Right lobe of liver (tissue), 6 donors: ENCODE measurements at regions not wholly inside any gene's neighbourhood (a gene's known extent, or its start where the extent isn't known, plus 50 kb on each side); places are given as distances from the start of the nearest gene placed in this dataset.

Experiments used
- ATAC-seq, 4 donors: fragments of 200-7000 bp; cut with Tn5 transposase; one replicate each; pipeline ENCODE4 v1.9.1; 2020; ENCODE audit warnings: mild to moderate bottlenecking in 4 of 4, moderate library complexity in 4 of 4
- DNase-seq, 3 donors: peaks; one replicate each; pipeline ENCODE4 v3.0.0-alpha.2; 2020
- H3K27ac ChIP-seq, 3 donors: fragments of 200-600 bp; one replicate each; pipeline ENCODE4 v1.8.0; 2022
- H3K27me3 ChIP-seq, 2 donors: fragments of 200-600 bp; one replicate each; pipeline ENCODE4 v1.8.0; 2022
- H3K36me3 ChIP-seq, 4 donors: fragments of 200-600 bp; sonication (generic) in 1 of 4; one replicate each; pipeline versions ENCODE4 v1.5.1 to v1.8.0; 2017 to 2022; ENCODE audit warnings: control low read depth in 1 of 4
- H3K4me1 ChIP-seq, 4 donors: fragments of 200-600 bp; sonication (generic) in 1 of 4; one replicate each; pipeline versions ENCODE4 v1.5.1 to v1.8.0; 2017 to 2022; ENCODE audit warnings: control low read depth in 1 of 4
- H3K4me3 ChIP-seq, 3 donors: fragments of 200-600 bp; one replicate each; pipeline ENCODE4 v1.8.0; 2022
- H3K9me3 ChIP-seq, 4 donors: fragments of 200-600 bp; sonication (generic) in 1 of 4; one replicate each; pipeline versions ENCODE4 v1.5.1 to v1.8.0; 2017 to 2022; ENCODE audit warnings: control low read depth in 1 of 4
- POLR2A ChIP-seq: fragments of 450-650 bp; IDR thresholded peaks from one replicate; pipeline ENCODE4 v1.6.1; 2017; ENCODE audit warnings: antibody characterized with exemption, mild to moderate bottlenecking
- WGBS: methylation state at CpG from one replicate; pipeline ENCODE4 v1.1.6; 2018; ENCODE audit warnings: low coverage, low lambda C conversion rate; ENCODE audit not compliant: insufficient coverage; ENCODE audit errors: missing lambda C conversion rate; 5-methylcytosine and 5-hydroxymethylcytosine counted together
- intact Hi-C, 2 donors: fragments of 100-400 bp; cut with DNase I; formaldehyde crosslinking; loops; one replicate each; pipeline versions ENCODE4 v1.11.2 to v1.14.1; 2022
- TF ChIP-seq, protein P1 (sequence below), 4 donors: fragments of 200-600 bp in 3 of 4; fragments of 450-650 bp in 1 of 4; IDR thresholded peaks; one replicate each; pipeline versions ENCODE4 v1.5.1 to v1.8.0; 2016 to 2022; ENCODE audit warnings: antibody characterized with exemption in 4 of 4, mild to moderate bottlenecking in 2 of 4
- donor health status: DM: no; HTN: yes; CAD: no.
- donor health status: DM: no; HTN: no; CAD: no.
- donor health status: DM: no; HTN: no; CAD: no.
- donor health status: DM: no; HTN: yes; CAD: no.
- donor health status: DM: no; HTN: yes; CAD: no.

GRCh38 chr21:18151046-18151445 is 93.6 kb upstream of the CHODL start:
- Histone ChIP-seq H3K4me1 (no peaks in the 10 kb centered on the region), H3K9me3 (no peaks in the 10 kb centered on the region), H3K36me3 (no peaks in the 10 kb centered on the region), H3K4me3 (no peak overlapping the region), H3K27ac (no peak overlapping the region), H3K27me3 (no peaks in the 10 kb centered on the region)
- 87% methylated on average over 3 of the region's 5 CpGs for WGBS
- ATAC-seq (no peak), DNase-seq (no peak)
- intact Hi-C loops: no loop called here
- TF ChIP-seq, protein P1, sequence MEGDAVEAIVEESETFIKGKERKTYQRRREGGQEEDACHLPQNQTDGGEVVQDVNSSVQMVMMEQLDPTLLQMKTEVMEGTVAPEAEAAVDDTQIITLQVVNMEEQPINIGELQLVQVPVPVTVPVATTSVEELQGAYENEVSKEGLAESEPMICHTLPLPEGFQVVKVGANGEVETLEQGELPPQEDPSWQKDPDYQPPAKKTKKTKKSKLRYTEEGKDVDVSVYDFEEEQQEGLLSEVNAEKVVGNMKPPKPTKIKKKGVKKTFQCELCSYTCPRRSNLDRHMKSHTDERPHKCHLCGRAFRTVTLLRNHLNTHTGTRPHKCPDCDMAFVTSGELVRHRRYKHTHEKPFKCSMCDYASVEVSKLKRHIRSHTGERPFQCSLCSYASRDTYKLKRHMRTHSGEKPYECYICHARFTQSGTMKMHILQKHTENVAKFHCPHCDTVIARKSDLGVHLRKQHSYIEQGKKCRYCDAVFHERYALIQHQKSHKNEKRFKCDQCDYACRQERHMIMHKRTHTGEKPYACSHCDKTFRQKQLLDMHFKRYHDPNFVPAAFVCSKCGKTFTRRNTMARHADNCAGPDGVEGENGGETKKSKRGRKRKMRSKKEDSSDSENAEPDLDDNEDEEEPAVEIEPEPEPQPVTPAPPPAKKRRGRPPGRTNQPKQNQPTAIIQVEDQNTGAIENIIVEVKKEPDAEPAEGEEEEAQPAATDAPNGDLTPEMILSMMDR (IDR thresholded peaks at IDR 0.05): no peak
- TF ChIP-seq POLR2A: no peak

DNA sequence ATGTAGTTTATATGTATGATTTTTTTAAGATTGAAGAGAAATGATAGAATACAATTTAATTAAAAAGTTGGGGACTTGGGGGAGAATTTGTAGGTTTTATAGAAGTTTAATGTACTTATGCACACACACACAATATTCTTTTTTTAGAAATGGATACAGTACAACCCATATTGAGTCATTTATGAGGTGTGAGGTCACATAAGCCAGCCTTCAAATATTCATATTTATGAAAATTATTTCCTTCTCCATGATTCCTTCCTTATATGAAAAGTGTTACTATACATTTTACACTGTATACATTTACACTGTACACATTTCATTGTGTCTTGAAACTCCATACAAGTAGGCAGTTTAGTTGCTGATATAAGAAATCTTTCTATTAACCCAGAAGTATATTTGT is 96.2 kb upstream of the CHODL start:
- no peak for ATAC-seq
- Histone ChIP-seq H3K27me3 (no peaks in the 10 kb centered on the region), H3K4me1 (no peaks in the 10 kb centered on the region), H3K36me3 (no peaks in the 10 kb centered on the region), H3K9me3 (no peaks in the 10 kb centered on the region), H3K4me3 (no peak overlapping the region), H3K27ac (no peak overlapping the region)
- TF ChIP-seq, protein P1 (IDR thresholded peaks at IDR 0.05): no peak
- no peak for TF ChIP-seq POLR2A
- intact Hi-C loops: no loop called here
- no peak for DNase-seq

- H3K9me3 ChIP-seq: no peaks in the 10 kb centered on the region
- ATAC-seq (no peak), DNase-seq (no peak)
- WGBS: 55% methylated on average over 3 of the region's 3 CpGs
- no peak overlapping the region for H3K27ac ChIP-seq
- H3K4me1 ChIP-seq: no peaks in the 10 kb centered on the region
- H3K27me3 ChIP-seq: no peaks in the 10 kb centered on the region
- no peak overlapping the region for H3K4me3 ChIP-seq
- TF ChIP-seq, protein P1 (IDR thresholded peaks at IDR 0.05): no peak
- TF ChIP-seq POLR2A: no peak
- intact Hi-C loops: no loop called here
- no peaks in the 10 kb centered on the region for H3K36me3 ChIP-seq
Measured at GRCh38 chr21:18147678-18148077, 97.0 kb upstream of the CHODL start.

GRCh38 chr21:18146820-18147219 is 97.8 kb upstream of the CHODL start:
- Histone ChIP-seq H3K4me3 (no peak overlapping the region), H3K9me3 (no peaks in the 10 kb centered on the region), H3K36me3 (no peaks in the 10 kb centered on the region), H3K4me1 (no peaks in the 10 kb centered on the region), H3K27ac (no peak overlapping the region), H3K27me3 (no peaks in the 10 kb centered on the region)
- TF ChIP-seq, protein P1 (IDR thresholded peaks at IDR 0.05): no peak
- TF ChIP-seq POLR2A: no peak
- DNase-seq (no peak), ATAC-seq (no peak)
- intact Hi-C loops: no loop called here

DNA sequence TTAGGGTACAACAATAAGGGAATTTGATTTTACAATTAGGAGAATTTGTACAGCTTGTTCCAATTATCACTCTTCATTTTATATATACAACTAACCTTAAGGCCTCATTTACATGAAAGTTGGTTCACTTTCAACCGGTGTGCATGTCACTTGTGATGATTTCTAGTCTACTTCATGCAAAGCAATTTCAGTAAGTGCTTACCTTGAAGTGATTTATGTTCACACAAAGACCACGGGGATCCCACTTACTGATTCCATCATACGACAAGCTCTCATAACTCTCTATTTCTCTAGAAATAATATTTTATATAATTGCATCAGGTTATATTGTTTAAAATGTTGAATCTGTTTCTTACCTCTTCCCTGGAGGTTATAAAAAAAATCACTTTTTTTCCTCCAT is 100.3 kb upstream of the CHODL start:
- intact Hi-C loops: no loop called here
- no peak for DNase-seq
- no peak for ATAC-seq
- Histone ChIP-seq H3K4me3 (no peak overlapping the region), H3K27me3 (no peaks in the 10 kb centered on the region), H3K27ac (no peak overlapping the region), H3K36me3 (no peaks in the 10 kb centered on the region), H3K9me3 (no peaks in the 10 kb centered on the region), H3K4me1 (no peaks in the 10 kb centered on the region)
- TF ChIP-seq, protein P1 (IDR thresholded peaks at IDR 0.05): no peak
- TF ChIP-seq POLR2A: no peak
- WGBS: 69% methylated on average over 3 of the region's 3 CpGs
